HCT116 (cell line): ENCODE measurements at regions not wholly inside any gene's neighbourhood (a gene's known extent, or its start where the extent isn't known, plus 50 kb on each side); places are given as distances from the start of the nearest gene placed in this dataset.

ENCODE experiments used
- ATAC-seq: fragments of 200-7000 bp; cut with Tn5 transposase; 2 replicates; pipeline ENCODE4 v1.9.1; 2020; ENCODE audit warnings: mild to moderate bottlenecking, moderate library complexity
- BruUV-seq: library from RNA; stranded (reverse); fragments of 400-500 nt; replicated peaks from 2 replicates; lab custom pipeline; 2021; lab: Mats Ljungman, UMichigan
- CTCF ChIA-PET: fragments of 300-600 bp; sonication (Branson Sonifier 250); formaldehyde crosslinking; loops from one replicate; lab custom pipeline; 2021; ENCODE audit warnings: antibody characterized with exemption; lab: Charles Lee
- POLR2A ChIA-PET: fragments of 300-600, 350-600 bp; sonication (Branson Sonifier 250); formaldehyde crosslinking; loops from one replicate; lab custom pipeline; 2021; ENCODE audit warnings: antibody characterized with exemption; lab: Charles Lee
- RAD21 ChIA-PET, 2 experiments: fragments of 300-600 bp; sonication (Branson Sonifier 250); formaldehyde crosslinking; loops; one replicate each; lab custom pipeline; 2023; ENCODE audit warnings: low total read pairs in 2 of 2; ENCODE audit not compliant: uncharacterized antibody in 2 of 2, unreplicated experiment in 2 of 2, low non-redundant PET in 1 of 2; lab: Charles Lee
- DNase-seq: peaks from one replicate; pipeline ENCODE4 v3.0.0-alpha.2; 2010; ENCODE audit warnings: low read depth, low spot score
- H2AFZ ChIP-seq: fragments of 200-600 bp; shearing (Covaris generic), sonication (generic); 2 replicates; pipeline ENCODE4 v1.6.1; 2017; ENCODE audit warnings: low read depth, mixed run types, mixed read lengths, antibody characterized with exemption, low read length; ENCODE audit not compliant: poor library complexity, severe bottlenecking
- H3K27ac ChIP-seq: 2 replicates; pipeline ENCODE4 v1.5.1; 2012; ENCODE audit warnings: low read depth, low read length
- H3K27me3 ChIP-seq: fragments of 200-600 bp; sonication (generic); 2 replicates; pipeline ENCODE4 v1.6.1; 2016; ENCODE audit warnings: mixed run types, low read length, mixed read lengths; ENCODE audit not compliant: insufficient read depth
- H3K36me3 ChIP-seq, 2 experiments: fragments of 200-500 bp in 1 of 2; fragments of 200-600 bp in 1 of 2; sonication (Bioruptor generic) in 1 of 2; sonication (generic) in 1 of 2; 2 replicates each; pipeline versions ENCODE4 v1.5.1 to v1.6.1; 2014 to 2016; ENCODE audit warnings: low read length in 2 of 2, inconsistent platforms in 1 of 2, mixed read lengths in 1 of 2, mixed run types in 1 of 2; ENCODE audit not compliant: insufficient read depth in 2 of 2, control insufficient read depth in 1 of 2
- H3K4me1 ChIP-seq, 2 experiments: fragments of 200-600 bp in 1 of 2; sonication (generic) in 1 of 2; 2 replicates each; pipeline versions ENCODE4 v1.5.1 to v1.6.1; 2012 to 2017; ENCODE audit warnings: low read length in 2 of 2, inconsistent platforms in 1 of 2, mild to moderate bottlenecking in 1 of 2, mixed read lengths in 1 of 2, mixed run types in 1 of 2, moderate library complexity in 1 of 2; ENCODE audit not compliant: insufficient read depth in 2 of 2, control insufficient read depth in 1 of 2
- H3K4me2 ChIP-seq: fragments of 200-600 bp; sonication (generic); 2 replicates; pipeline ENCODE4 v1.6.1; 2017; ENCODE audit warnings: mixed run types, low read length, mixed read lengths
- H3K4me3 ChIP-seq, 2 experiments: fragments of 200-600 bp in 1 of 2; sonication (generic) in 1 of 2; replicated peaks in 1 of 2; 2 replicates each; pipeline ENCODE4 v1.5.1; 2011 to 2016; ENCODE audit warnings: low read length in 2 of 2, control low read depth in 1 of 2, low read depth in 1 of 2, mild to moderate bottlenecking in 1 of 2, mixed read lengths in 1 of 2, mixed run types in 1 of 2
- H3K79me2 ChIP-seq: fragments of 200-600 bp; sonication (generic); 2 replicates; pipeline ENCODE4 v1.6.1; 2017; ENCODE audit warnings: mild to moderate bottlenecking, mixed run types, low read length, moderate library complexity, mixed read lengths; ENCODE audit not compliant: insufficient read depth
- H3K9ac ChIP-seq: fragments of 200-600 bp; sonication (generic); 2 replicates; pipeline ENCODE4 v1.6.1; 2016; ENCODE audit warnings: low read length, mixed read lengths
- H3K9me2 ChIP-seq: fragments of 200-600 bp; sonication (generic), shearing (Covaris generic); 2 replicates; pipeline ENCODE4 v1.6.1; 2017; ENCODE audit warnings: mixed run types, mild to moderate bottlenecking, moderate library complexity; ENCODE audit not compliant: insufficient read depth
- H3K9me3 ChIP-seq, 2 experiments: fragments of 200-500 bp in 1 of 2; fragments of 200-600 bp in 1 of 2; sonication (Bioruptor generic) in 1 of 2; sonication (generic) in 1 of 2; 2 replicates each; pipeline ENCODE4 v1.6.1; 2014 to 2017; ENCODE audit warnings: low read length in 2 of 2, mixed read lengths in 2 of 2, inconsistent platforms in 1 of 2, low read depth in 1 of 2, mild to moderate bottlenecking in 1 of 2, mixed run types in 1 of 2, moderate library complexity in 1 of 2; ENCODE audit not compliant: control insufficient read depth in 1 of 2, insufficient read depth in 1 of 2
- H4K20me1 ChIP-seq: fragments of 200-600 bp; sonication (generic), shearing (Covaris generic); 2 replicates; pipeline ENCODE4 v1.6.1; 2017; ENCODE audit warnings: mixed run types, mild to moderate bottlenecking, moderate library complexity; ENCODE audit not compliant: insufficient read depth
- CBX3 ChIP-seq: IDR thresholded peaks from 2 replicates; pipeline ENCODE4 v1.6.1; 2012; ENCODE audit warnings: low read depth
- ELF1 ChIP-seq: IDR thresholded peaks from 2 replicates; pipeline ENCODE4 v1.6.1; 2012; ENCODE audit warnings: low read depth, borderline replicate concordance
- EZH2 ChIP-seq: fragments of 200-600 bp; sonication (generic); IDR thresholded peaks from 2 replicates; pipeline ENCODE4 v1.6.1; 2017; ENCODE audit warnings: antibody characterized with exemption, mixed run types
- RAD21 ChIP-seq: IDR thresholded peaks from 2 replicates; pipeline ENCODE4 v1.6.1; 2012; ENCODE audit warnings: low read depth, mild to moderate bottlenecking
- SIN3A ChIP-seq: IDR thresholded peaks from 2 replicates; pipeline ENCODE4 v1.6.1; 2012; ENCODE audit warnings: low read depth
- ZNF274 ChIP-seq: fragments of 200-500 bp; sonication (Bioruptor generic); IDR thresholded peaks from 2 replicates; pipeline ENCODE4 v1.6.1; 2014; ENCODE audit warnings: mild to moderate bottlenecking, low read depth, low read length, inconsistent platforms
- intact Hi-C: fragments of 100-400 bp; cut with micrococcal nuclease; formaldehyde crosslinking; loops from 2 replicates; pipeline ENCODE4 v1.10.0; 2022
- TF ChIP-seq, protein P1 (sequence below), 3 experiments: fragments of 200-600 bp in 1 of 3; sonication (generic) in 1 of 3; IDR thresholded peaks in 2 of 3; conservative IDR thresholded peaks in 1 of 3; 2 replicates each; pipeline ENCODE4 v1.5.1; 2012 to 2017; ENCODE audit warnings: low read depth in 2 of 3, low read length in 2 of 3, antibody characterized with exemption in 1 of 3, borderline replicate concordance in 1 of 3, control low read depth in 1 of 3, mild to moderate bottlenecking in 1 of 3, mixed read lengths in 1 of 3, mixed run types in 1 of 3, moderate library complexity in 1 of 3; ENCODE audit not compliant: insufficient read depth in 1 of 3
- TF ChIP-seq, protein P2 (sequence below): IDR thresholded peaks from 2 replicates; pipeline ENCODE4 v1.6.1; 2011; ENCODE audit warnings: mild to moderate bottlenecking, low read length, moderate library complexity; ENCODE audit not compliant: insufficient replicate concordance; ENCODE audit errors: extremely low read depth

DNA sequence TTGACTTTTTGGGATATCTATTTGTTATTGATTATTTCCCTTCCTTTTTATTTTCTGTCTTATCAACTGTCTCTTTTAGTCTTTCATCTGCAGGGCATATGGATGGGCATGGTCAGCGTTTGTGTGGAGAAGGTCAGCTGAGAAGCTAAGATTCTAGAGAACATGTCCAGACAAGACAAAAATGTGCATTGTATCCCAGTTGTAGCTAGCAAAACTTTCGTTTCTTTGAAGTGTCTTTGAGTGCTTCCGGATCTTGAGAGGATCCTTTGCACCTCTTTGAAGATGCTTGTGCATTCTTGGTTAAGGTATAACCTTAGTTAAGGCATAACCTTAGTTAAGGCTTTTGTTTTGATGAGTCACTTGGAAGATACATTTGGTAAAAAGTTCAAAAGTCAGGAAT, 329.9 kb upstream of the LRRC4C start:
- DNase-seq (no peak), ATAC-seq (no peak)
- H3K4me1 ChIP-seq: no peaks in the 10 kb centered on the region
- no peak overlapping the region for H3K4me3 ChIP-seq
- intact Hi-C loops: no loop called here
- peaks cover 8 to 17% of the 10 kb centered on the region in 2 experiments; a peak in 2 of 4 replicates for H3K9me3 ChIP-seq
- H3K9me2 ChIP-seq: no peaks in the 10 kb centered on the region
- RAD21 ChIA-PET: no interaction called here
- CTCF ChIA-PET: no interaction called here
- no peaks in the 10 kb centered on the region for H4K20me1 ChIP-seq
- no peak overlapping the region for H3K9ac ChIP-seq
- no peak overlapping the region for H3K27ac ChIP-seq
- H3K27me3 ChIP-seq: no peaks in the 10 kb centered on the region
- POLR2A ChIA-PET: no interaction called here
- H3K4me2 ChIP-seq: no peak overlapping the region
- TF ChIP-seq RAD21: no peak
- TF ChIP-seq EZH2: no peak
- TF ChIP-seq SIN3A: no peak
- TF ChIP-seq CBX3: no peak
- no peak for TF ChIP-seq ZNF274
- TF ChIP-seq, protein P1, sequence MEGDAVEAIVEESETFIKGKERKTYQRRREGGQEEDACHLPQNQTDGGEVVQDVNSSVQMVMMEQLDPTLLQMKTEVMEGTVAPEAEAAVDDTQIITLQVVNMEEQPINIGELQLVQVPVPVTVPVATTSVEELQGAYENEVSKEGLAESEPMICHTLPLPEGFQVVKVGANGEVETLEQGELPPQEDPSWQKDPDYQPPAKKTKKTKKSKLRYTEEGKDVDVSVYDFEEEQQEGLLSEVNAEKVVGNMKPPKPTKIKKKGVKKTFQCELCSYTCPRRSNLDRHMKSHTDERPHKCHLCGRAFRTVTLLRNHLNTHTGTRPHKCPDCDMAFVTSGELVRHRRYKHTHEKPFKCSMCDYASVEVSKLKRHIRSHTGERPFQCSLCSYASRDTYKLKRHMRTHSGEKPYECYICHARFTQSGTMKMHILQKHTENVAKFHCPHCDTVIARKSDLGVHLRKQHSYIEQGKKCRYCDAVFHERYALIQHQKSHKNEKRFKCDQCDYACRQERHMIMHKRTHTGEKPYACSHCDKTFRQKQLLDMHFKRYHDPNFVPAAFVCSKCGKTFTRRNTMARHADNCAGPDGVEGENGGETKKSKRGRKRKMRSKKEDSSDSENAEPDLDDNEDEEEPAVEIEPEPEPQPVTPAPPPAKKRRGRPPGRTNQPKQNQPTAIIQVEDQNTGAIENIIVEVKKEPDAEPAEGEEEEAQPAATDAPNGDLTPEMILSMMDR (IDR thresholded peaks at IDR 0.05 in 2 of 3, conservative IDR thresholded peaks at IDR 0.05 in 1 of 3; ENCODE audit: borderline replicate concordance in 1 of 3, insufficient read depth in 1 of 3, low read depth in 2 of 3, low read length in 2 of 3): no peak
- no TSS peak for BruUV-seq
- H3K36me3 ChIP-seq: no peaks in the 10 kb centered on the region
- no peak overlapping the region for H2AFZ ChIP-seq
- H3K79me2 ChIP-seq: no peaks in the 10 kb centered on the region

DNA sequence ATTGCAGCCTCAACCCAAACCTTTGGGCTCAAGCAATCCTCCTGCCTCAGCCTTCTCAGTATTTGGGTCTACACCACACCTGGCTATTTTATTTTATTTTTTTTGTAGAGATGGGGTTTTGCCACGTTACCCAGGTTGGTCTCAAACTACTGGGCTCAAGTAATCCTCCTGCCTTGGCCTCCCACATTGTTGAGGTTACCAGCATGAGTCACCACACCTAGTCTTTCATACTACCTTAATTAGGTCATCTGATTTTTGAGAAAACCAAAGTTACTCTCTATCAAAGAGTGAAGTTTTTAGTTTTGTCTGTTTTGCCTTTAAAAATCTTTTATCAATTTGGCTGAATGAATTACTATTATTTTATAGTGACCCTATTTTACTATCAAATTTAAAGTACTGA, 335.6 kb upstream of the LRRC4C start:
- H3K9me2 ChIP-seq: no peaks in the 10 kb centered on the region
- intact Hi-C loops: no loop called here
- ChIA-PET RAD21 (no interaction called here), CTCF (no interaction called here)
- H3K4me1 ChIP-seq: no peaks in the 10 kb centered on the region
- H3K4me2 ChIP-seq: no peak overlapping the region
- BruUV-seq: no TSS peak
- no peak overlapping the region for H3K9ac ChIP-seq
- no peak for DNase-seq
- peaks cover 0 to 9% of the 10 kb centered on the region in 2 experiments; a peak in 2 of 4 replicates for H3K9me3 ChIP-seq
- TF ChIP-seq ELF1 (no peak), SIN3A (no peak), ZNF274 (no peak)
- TF ChIP-seq, protein P2, sequence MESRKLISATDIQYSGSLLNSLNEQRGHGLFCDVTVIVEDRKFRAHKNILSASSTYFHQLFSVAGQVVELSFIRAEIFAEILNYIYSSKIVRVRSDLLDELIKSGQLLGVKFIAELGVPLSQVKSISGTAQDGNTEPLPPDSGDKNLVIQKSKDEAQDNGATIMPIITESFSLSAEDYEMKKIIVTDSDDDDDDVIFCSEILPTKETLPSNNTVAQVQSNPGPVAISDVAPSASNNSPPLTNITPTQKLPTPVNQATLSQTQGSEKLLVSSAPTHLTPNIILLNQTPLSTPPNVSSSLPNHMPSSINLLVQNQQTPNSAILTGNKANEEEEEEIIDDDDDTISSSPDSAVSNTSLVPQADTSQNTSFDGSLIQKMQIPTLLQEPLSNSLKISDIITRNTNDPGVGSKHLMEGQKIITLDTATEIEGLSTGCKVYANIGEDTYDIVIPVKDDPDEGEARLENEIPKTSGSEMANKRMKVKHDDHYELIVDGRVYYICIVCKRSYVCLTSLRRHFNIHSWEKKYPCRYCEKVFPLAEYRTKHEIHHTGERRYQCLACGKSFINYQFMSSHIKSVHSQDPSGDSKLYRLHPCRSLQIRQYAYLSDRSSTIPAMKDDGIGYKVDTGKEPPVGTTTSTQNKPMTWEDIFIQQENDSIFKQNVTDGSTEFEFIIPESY: no peak
- TF ChIP-seq, all 23 proteins: peak for 0
- H3K4me3 ChIP-seq: no peak overlapping the region
- H2AFZ ChIP-seq: no peak overlapping the region
- H3K27me3 ChIP-seq: no peaks in the 10 kb centered on the region
- H4K20me1 ChIP-seq: no peaks in the 10 kb centered on the region
- POLR2A ChIA-PET: no interaction called here
- H3K27ac ChIP-seq: no peak overlapping the region
- no peaks in the 10 kb centered on the region for H3K36me3 ChIP-seq
- H3K79me2 ChIP-seq: no peaks in the 10 kb centered on the region
- ATAC-seq: no peak
